IMR-90 (cell line): ENCODE measurements at regions not wholly inside any gene's neighbourhood (a gene's known extent, or its start where the extent isn't known, plus 50 kb on each side); places are given as distances from the start of the nearest gene placed in this dataset.

Source experiments
- ATAC-seq: fragments of 200-7000 bp; cut with Tn5 transposase; 2 replicates; pipeline ENCODE4 v1.9.1; 2020; ENCODE audit warnings: low read depth, mild to moderate bottlenecking, moderate library complexity
- BruUV-seq: library from RNA; stranded (reverse); fragments of 400-500 nt; replicated peaks from 2 replicates; lab custom pipeline; 2021; lab: Mats Ljungman, UMichigan
- CTCF ChIA-PET: fragments of 300-600 bp; formaldehyde crosslinking; extraction: SDS; loops from one replicate; lab custom pipeline; 2021; ENCODE audit warnings: antibody characterized with exemption; lab: Yijun Ruan, JAX
- POLR2A ChIA-PET: fragments of 300-600 bp; sonication (Branson Sonifier 250); formaldehyde crosslinking; loops from one replicate; lab custom pipeline; 2022; ENCODE audit warnings: antibody characterized with exemption; ENCODE audit not compliant: unreplicated experiment; lab: Charles Lee
- DNase-seq: peaks from one replicate; pipeline ENCODE4 v3.0.0; 2013
- H2AFZ ChIP-seq: replicated peaks from 2 replicates; pipeline ENCODE3; 2013; ENCODE audit warnings: low read length, mild to moderate bottlenecking; ENCODE audit not compliant: poor library complexity
- H2AK5ac ChIP-seq: 2 replicates; pipeline ENCODE4 v1.6.1; 2013; ENCODE audit warnings: low read depth, low read length, inconsistent platforms
- H2AK9ac ChIP-seq: replicated peaks from 2 replicates; pipeline ENCODE3; 2013; ENCODE audit warnings: mild to moderate bottlenecking, low read depth, low read length, moderate library complexity; ENCODE audit not compliant: poor library complexity
- H2BK120ac ChIP-seq: 2 replicates; pipeline ENCODE4 v1.6.1; 2013; ENCODE audit warnings: low read depth, low read length, inconsistent platforms
- H2BK15ac ChIP-seq: 3 replicates; pipeline ENCODE4 v1.6.1; 2013; ENCODE audit warnings: low read depth, low read length, inconsistent platforms
- H2BK20ac ChIP-seq: 2 replicates; pipeline ENCODE4 v1.6.1; 2013; ENCODE audit warnings: low read depth, mild to moderate bottlenecking, inconsistent platforms, low read length, moderate library complexity
- H2BK5ac ChIP-seq: 2 replicates; pipeline ENCODE4 v1.6.1; 2013; ENCODE audit warnings: mild to moderate bottlenecking, low read depth, low read length, inconsistent platforms; ENCODE audit not compliant: poor library complexity, severe bottlenecking
- H3K14ac ChIP-seq: replicated peaks from 2 replicates; pipeline ENCODE4 v1.6.1; 2013; ENCODE audit warnings: low read depth, low read length, inconsistent platforms
- H3K18ac ChIP-seq: 2 replicates; pipeline ENCODE4 v1.6.1; 2013; ENCODE audit warnings: low read depth, low read length, control low read depth
- H3K23ac ChIP-seq: 2 replicates; pipeline ENCODE4 v1.6.1; 2013; ENCODE audit warnings: low read depth, low read length, inconsistent platforms
- H3K27ac ChIP-seq: 2 replicates; pipeline ENCODE4 v1.5.1; 2013; ENCODE audit warnings: mild to moderate bottlenecking, control low read depth, low read length; ENCODE audit not compliant: insufficient read depth
- H3K27me3 ChIP-seq: 2 replicates; pipeline ENCODE4 v1.6.1; 2013; ENCODE audit warnings: low read length; ENCODE audit not compliant: control insufficient read depth, insufficient read depth
- H3K36me3 ChIP-seq: 2 replicates; pipeline ENCODE4 v1.6.1; 2013; ENCODE audit warnings: low read length, mixed read lengths; ENCODE audit not compliant: control insufficient read depth, insufficient read depth
- H3K4ac ChIP-seq: 2 replicates; pipeline ENCODE4 v1.6.1; 2013; ENCODE audit warnings: low read depth, low read length, inconsistent platforms
- H3K4me1 ChIP-seq: 2 replicates; pipeline ENCODE4 v1.6.1; 2013; ENCODE audit warnings: low read length, mixed read lengths; ENCODE audit not compliant: control insufficient read depth, insufficient read depth
- H3K4me2 ChIP-seq: 2 replicates; pipeline ENCODE4 v1.6.1; 2013; ENCODE audit warnings: low read depth, mild to moderate bottlenecking, control low read depth, low read length, moderate library complexity
- H3K4me3 ChIP-seq: 2 replicates; pipeline ENCODE4 v1.5.1; 2013; ENCODE audit warnings: low read depth, mild to moderate bottlenecking, control low read depth, low read length, moderate library complexity; ENCODE audit not compliant: insufficient read depth
- H3K56ac ChIP-seq: 2 replicates; pipeline ENCODE4 v1.6.1; 2013; ENCODE audit warnings: low read length, inconsistent platforms; ENCODE audit not compliant: insufficient read depth; ENCODE audit errors: extremely low read depth
- H3K79me1 ChIP-seq, 2 experiments: 2 replicates each; pipeline ENCODE4 v1.6.1; 2013; ENCODE audit warnings: low read length in 2 of 2, inconsistent platforms in 1 of 2, low read depth in 1 of 2
- H3K9ac ChIP-seq: 2 replicates; pipeline ENCODE4 v1.6.1; 2013; ENCODE audit warnings: low read depth, low read length, control low read depth
- H3K9me1 ChIP-seq: 2 replicates; pipeline ENCODE4 v1.6.1; 2013; ENCODE audit warnings: low read length, inconsistent platforms; ENCODE audit not compliant: insufficient read depth
- H3K9me3 ChIP-seq: 2 replicates; pipeline ENCODE4 v1.6.1; 2013; ENCODE audit warnings: low read length; ENCODE audit not compliant: control insufficient read depth, insufficient read depth
- H4K20me1 ChIP-seq: 2 replicates; pipeline ENCODE4 v1.6.1; 2013; ENCODE audit warnings: low read length, inconsistent platforms; ENCODE audit not compliant: insufficient read depth
- H4K5ac ChIP-seq: 2 replicates; pipeline ENCODE4 v1.6.1; 2013; ENCODE audit warnings: mild to moderate bottlenecking, low read depth, low read length, control low read depth
- H4K8ac ChIP-seq, 2 experiments: 2 replicates each; pipeline ENCODE4 v1.6.1; 2013; ENCODE audit warnings: low read depth in 2 of 2, low read length in 2 of 2, control low read depth in 1 of 2, inconsistent platforms in 1 of 2
- H4K91ac ChIP-seq: 2 replicates; pipeline ENCODE4 v1.6.1; 2013; ENCODE audit warnings: low read depth, low read length, inconsistent platforms; ENCODE audit not compliant: insufficient read depth
- BHLHE40 ChIP-seq: fragments of 150-350 bp; IDR thresholded peaks from 2 replicates; pipeline ENCODE4 v1.6.1; 2016; ENCODE audit warnings: mild to moderate bottlenecking, low read depth, low read length
- CEBPB ChIP-seq: IDR thresholded peaks from 2 replicates; pipeline ENCODE4 v1.6.1; 2012; ENCODE audit warnings: low read depth, low read length, improper control_type of control experiment
- CHD1 ChIP-seq: IDR thresholded peaks from 2 replicates; pipeline ENCODE4 v1.6.1; 2012; ENCODE audit warnings: low read depth, low read length, improper control_type of control experiment
- FOS ChIP-seq: fragments of 150-350 bp; IDR thresholded peaks from 2 replicates; pipeline ENCODE4 v1.6.1; 2016; ENCODE audit warnings: low read depth, low read length
- MAFK ChIP-seq: IDR thresholded peaks from 2 replicates; pipeline ENCODE4 v1.6.1; 2012; ENCODE audit warnings: low read depth, low read length, improper control_type of control experiment
- MAZ ChIP-seq: IDR thresholded peaks from 2 replicates; pipeline ENCODE4 v1.6.1; 2012; ENCODE audit warnings: low read depth, mild to moderate bottlenecking, low read length, improper control_type of control experiment, moderate library complexity, borderline replicate concordance
- MXI1 ChIP-seq: IDR thresholded peaks from 2 replicates; pipeline ENCODE4 v1.6.1; 2012; ENCODE audit warnings: low read depth, mild to moderate bottlenecking, low read length, moderate library complexity, borderline replicate concordance
- NFE2L2 ChIP-seq: fragments of 150-350 bp; IDR thresholded peaks from 2 replicates; pipeline ENCODE4 v1.6.1; 2016; ENCODE audit warnings: low read depth, mild to moderate bottlenecking, low read length
- POLR2A ChIP-seq: IDR thresholded peaks from 2 replicates; pipeline ENCODE4 v1.6.1; 2012; ENCODE audit warnings: mild to moderate bottlenecking, low read depth, low read length
- RAD21 ChIP-seq: IDR thresholded peaks from 2 replicates; pipeline ENCODE4 v1.6.1; 2012; ENCODE audit warnings: low read length, improper control_type of control experiment
- RCOR1 ChIP-seq: IDR thresholded peaks from 2 replicates; pipeline ENCODE4 v1.6.1; 2012; ENCODE audit warnings: mild to moderate bottlenecking, low read length, improper control_type of control experiment; ENCODE audit not compliant: insufficient replicate concordance
- RFX5 ChIP-seq: IDR thresholded peaks from 2 replicates; pipeline ENCODE4 v1.8.0; 2012; ENCODE audit warnings: low read depth, mild to moderate bottlenecking, low read length, moderate library complexity
- SMC3 ChIP-seq: fragments of 150-350 bp; IDR thresholded peaks from 2 replicates; pipeline ENCODE4 v1.6.1; 2016; ENCODE audit warnings: low read depth, mild to moderate bottlenecking, antibody characterized with exemption, low read length, moderate library complexity
- WGBS, 2 experiments: methylation state at CpG; one replicate each; pipeline versions ENCODE4 v1.1.5 to v1.1.7; 2013; ENCODE audit warnings: missing lambda C conversion rate in 2 of 2; ENCODE audit not compliant: insufficient read length in 1 of 2; ENCODE audit errors: extremely low coverage in 2 of 2; 5-methylcytosine and 5-hydroxymethylcytosine counted together
- dilution Hi-C: fragments of 300-500 bp; cut with HindIII; formaldehyde crosslinking; loops from one replicate; pipeline ENCODE4 v1.14.3; 2018; ENCODE audit warnings: low sequenced_read_pairs; ENCODE audit not compliant: unreplicated experiment
- in situ Hi-C: fragments of 300-500 bp; cut with MboI; formaldehyde crosslinking; loops from 3 replicates; pipeline ENCODE4 v1.14.3; 2019; ENCODE audit warnings: low sequenced_read_pairs, inconsistent platforms, mixed read lengths
- intact Hi-C: fragments of 100-400 bp; cut with micrococcal nuclease; formaldehyde crosslinking; loops from 2 replicates; pipeline ENCODE4 v1.10.0; 2022
- TF ChIP-seq, protein P1 (sequence below): fragments of 150-350 bp; IDR thresholded peaks from 2 replicates; pipeline ENCODE4 v1.6.1; 2017; ENCODE audit warnings: mild to moderate bottlenecking, antibody characterized with exemption, low read length, low read depth
- TF ChIP-seq, protein P2 (sequence below): fragments of 150-350 bp; IDR thresholded peaks from 2 replicates; pipeline ENCODE4 v1.6.1; 2016; ENCODE audit warnings: low read depth, mild to moderate bottlenecking, low read length, moderate library complexity, borderline replicate concordance
- TF ChIP-seq, protein P3 (sequence below): conservative IDR thresholded peaks from 2 replicates; pipeline ENCODE4 v1.5.1; 2012; ENCODE audit warnings: mild to moderate bottlenecking, low read depth, low read length, improper control_type of control experiment

DNA sequence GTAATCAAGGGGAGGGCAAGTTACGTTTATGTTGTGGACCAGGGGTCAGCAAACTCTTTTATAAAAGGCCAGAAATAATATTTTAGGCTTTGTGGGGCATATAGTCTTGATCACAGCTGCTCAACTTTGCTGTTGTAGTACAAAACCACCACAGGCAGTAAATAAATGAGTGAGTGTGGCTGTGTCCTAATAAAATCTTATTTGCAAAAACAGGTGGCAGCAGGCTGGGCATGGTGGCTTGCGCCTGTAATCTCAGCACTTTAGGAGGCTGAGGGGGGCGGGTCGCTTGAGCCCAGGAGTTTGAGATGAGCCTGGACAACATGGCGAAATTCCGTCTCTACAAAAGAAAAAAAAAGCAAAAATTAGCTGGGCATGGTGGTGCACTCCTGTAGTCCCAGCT, 57.9 kb upstream of the NUP160 start:
- H2AK9ac ChIP-seq = no peak overlapping the region
- no peak for ATAC-seq
- H2BK120ac ChIP-seq = peak overlapping the region; percentile 60
- peak overlapping the region; percentile 39; the same call in 1 of the 2 replicates for H2BK20ac ChIP-seq
- no peaks in the 10 kb centered on the region for H4K20me1 ChIP-seq
- no TSS peak for BruUV-seq
- no peak overlapping the region for H3K9ac ChIP-seq
- H3K4ac ChIP-seq = peak overlapping the region; percentile 83
- H2AK5ac ChIP-seq = peak overlapping the region; percentile 48; the same call in 1 of the 2 replicates
- peak overlapping the region; percentile 70; the same call in 1 of the 2 replicates for H3K18ac ChIP-seq
- in situ Hi-C loops (no loop called here), dilution Hi-C loops (no loop called here), intact Hi-C loops (no loop called here)
- H2BK15ac ChIP-seq = no peak overlapping the region
- H3K14ac ChIP-seq = no peak overlapping the region; the same call in 1 of the 2 replicates
- peak overlapping the region; percentile 21 for H2AFZ ChIP-seq
- CTCF ChIA-PET = no interaction called here
- H2BK5ac ChIP-seq = peak overlapping the region; percentile 48
- no peaks in the 10 kb centered on the region for H3K27me3 ChIP-seq
- no peaks in the 10 kb centered on the region for H3K9me3 ChIP-seq
- H3K23ac ChIP-seq = no peak overlapping the region
- 70% methylated on average over 2 of the region's 6 CpGs; no CpG with 5 or more reads in 1 of the 2 experiments for WGBS, 2 experiments
- H3K9me1 ChIP-seq = no peaks in the 10 kb centered on the region
- no peak for TF ChIP-seq RCOR1
- no peak for TF ChIP-seq MXI1
- TF ChIP-seq, protein P1, sequence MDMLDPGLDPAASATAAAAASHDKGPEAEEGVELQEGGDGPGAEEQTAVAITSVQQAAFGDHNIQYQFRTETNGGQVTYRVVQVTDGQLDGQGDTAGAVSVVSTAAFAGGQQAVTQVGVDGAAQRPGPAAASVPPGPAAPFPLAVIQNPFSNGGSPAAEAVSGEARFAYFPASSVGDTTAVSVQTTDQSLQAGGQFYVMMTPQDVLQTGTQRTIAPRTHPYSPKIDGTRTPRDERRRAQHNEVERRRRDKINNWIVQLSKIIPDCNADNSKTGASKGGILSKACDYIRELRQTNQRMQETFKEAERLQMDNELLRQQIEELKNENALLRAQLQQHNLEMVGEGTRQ = no peak
- no peak for TF ChIP-seq NFE2L2
- TF ChIP-seq BHLHE40 = no peak
- TF ChIP-seq MAZ = no peak
- no peak for TF ChIP-seq POLR2A
- TF ChIP-seq RAD21 = no peak
- no peak for TF ChIP-seq MAFK
- TF ChIP-seq CEBPB = no peak
- TF ChIP-seq CHD1 = no peak
- TF ChIP-seq, protein P2, sequence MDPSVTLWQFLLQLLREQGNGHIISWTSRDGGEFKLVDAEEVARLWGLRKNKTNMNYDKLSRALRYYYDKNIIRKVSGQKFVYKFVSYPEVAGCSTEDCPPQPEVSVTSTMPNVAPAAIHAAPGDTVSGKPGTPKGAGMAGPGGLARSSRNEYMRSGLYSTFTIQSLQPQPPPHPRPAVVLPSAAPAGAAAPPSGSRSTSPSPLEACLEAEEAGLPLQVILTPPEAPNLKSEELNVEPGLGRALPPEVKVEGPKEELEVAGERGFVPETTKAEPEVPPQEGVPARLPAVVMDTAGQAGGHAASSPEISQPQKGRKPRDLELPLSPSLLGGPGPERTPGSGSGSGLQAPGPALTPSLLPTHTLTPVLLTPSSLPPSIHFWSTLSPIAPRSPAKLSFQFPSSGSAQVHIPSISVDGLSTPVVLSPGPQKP = no peak
- TF ChIP-seq, protein P3, sequence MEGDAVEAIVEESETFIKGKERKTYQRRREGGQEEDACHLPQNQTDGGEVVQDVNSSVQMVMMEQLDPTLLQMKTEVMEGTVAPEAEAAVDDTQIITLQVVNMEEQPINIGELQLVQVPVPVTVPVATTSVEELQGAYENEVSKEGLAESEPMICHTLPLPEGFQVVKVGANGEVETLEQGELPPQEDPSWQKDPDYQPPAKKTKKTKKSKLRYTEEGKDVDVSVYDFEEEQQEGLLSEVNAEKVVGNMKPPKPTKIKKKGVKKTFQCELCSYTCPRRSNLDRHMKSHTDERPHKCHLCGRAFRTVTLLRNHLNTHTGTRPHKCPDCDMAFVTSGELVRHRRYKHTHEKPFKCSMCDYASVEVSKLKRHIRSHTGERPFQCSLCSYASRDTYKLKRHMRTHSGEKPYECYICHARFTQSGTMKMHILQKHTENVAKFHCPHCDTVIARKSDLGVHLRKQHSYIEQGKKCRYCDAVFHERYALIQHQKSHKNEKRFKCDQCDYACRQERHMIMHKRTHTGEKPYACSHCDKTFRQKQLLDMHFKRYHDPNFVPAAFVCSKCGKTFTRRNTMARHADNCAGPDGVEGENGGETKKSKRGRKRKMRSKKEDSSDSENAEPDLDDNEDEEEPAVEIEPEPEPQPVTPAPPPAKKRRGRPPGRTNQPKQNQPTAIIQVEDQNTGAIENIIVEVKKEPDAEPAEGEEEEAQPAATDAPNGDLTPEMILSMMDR = no peak
- TF ChIP-seq FOS = no peak
- no peak for TF ChIP-seq RFX5
- no peak for TF ChIP-seq SMC3
- H3K36me3 ChIP-seq = no peaks in the 10 kb centered on the region
- H3K27ac ChIP-seq = no peak overlapping the region
- H3K4me1 ChIP-seq = peaks cover 5% of the 10 kb centered on the region; the same call in 1 of the 2 replicates
- H4K91ac ChIP-seq = 0 out of 2 replicates have a peak overlapping the region, but pooled peaks have one; percentile 50
- H3K4me2 ChIP-seq = no peak overlapping the region
- H3K79me1 ChIP-seq = no peaks in the 10 kb centered on the region
- H4K8ac ChIP-seq = peak overlapping the region in 1 of 2 experiments; percentile 82; a peak in 2 of 4 replicates
- no peak overlapping the region for H4K5ac ChIP-seq
- H3K4me3 ChIP-seq = no peak overlapping the region
- DNase-seq = no peak
- POLR2A ChIA-PET = no interaction called here
- H3K56ac ChIP-seq = no peak overlapping the region
